Panc1 (cell line): ENCODE measurements at regions not wholly inside any gene's neighbourhood (a gene's known extent, or its start where the extent isn't known, plus 50 kb on each side); places are given as distances from the start of the nearest gene placed in this dataset.

Source experiments
- ATAC-seq: fragments of 200-7000 bp; cut with Tn5 transposase; 2 replicates; pipeline ENCODE4 v1.9.1; 2020; ENCODE audit warnings: mild to moderate bottlenecking, moderate library complexity
- BruUV-seq: library from RNA; stranded (reverse); fragments of 400-500 nt; replicated peaks from 2 replicates; lab custom pipeline; 2021; lab: Mats Ljungman, UMichigan
- CTCF ChIA-PET: fragments of 300-600 bp; sonication (Branson Sonifier 250); formaldehyde crosslinking; loops from one replicate; lab custom pipeline; 2022; ENCODE audit warnings: antibody characterized with exemption; lab: Charles Lee
- POLR2A ChIA-PET: fragments of 300-600 bp; sonication (Branson Sonifier 250); formaldehyde crosslinking; loops from one replicate; lab custom pipeline; 2022; ENCODE audit warnings: antibody characterized with exemption; lab: Charles Lee
- DNase-seq: peaks from one replicate; pipeline ENCODE4 v3.0.0-alpha.2; 2010; ENCODE audit warnings: low read depth, low spot score
- H3K27ac ChIP-seq: 2 replicates; pipeline ENCODE4 v1.5.1; 2011; ENCODE audit warnings: mild to moderate bottlenecking, low read length, inconsistent platforms
- H3K27me3 ChIP-seq: fragments of 200-500 bp; sonication (Bioruptor generic); 2 replicates; pipeline ENCODE4 v1.6.0; 2014; ENCODE audit warnings: low read length, inconsistent platforms; ENCODE audit not compliant: control insufficient read depth, insufficient read depth
- H3K36me3 ChIP-seq: fragments of 200-500 bp; sonication (Bioruptor generic); 2 replicates; pipeline ENCODE4 v1.5.1; 2014; ENCODE audit warnings: inconsistent platforms, mild to moderate bottlenecking, low read length, moderate library complexity; ENCODE audit not compliant: control insufficient read depth, insufficient read depth
- H3K4me1 ChIP-seq: 2 replicates; pipeline ENCODE4 v1.5.1; 2011; ENCODE audit warnings: inconsistent platforms, mild to moderate bottlenecking, low read length, moderate library complexity; ENCODE audit not compliant: control insufficient read depth, insufficient read depth
- H3K4me3 ChIP-seq, 2 experiments: 2 replicates each; pipeline ENCODE4 v1.5.1; 2011 to 2012; ENCODE audit warnings: low read depth in 2 of 2, low read length in 2 of 2, mild to moderate bottlenecking in 2 of 2, inconsistent platforms in 1 of 2, moderate library complexity in 1 of 2
- H3K9me3 ChIP-seq: fragments of 200-500 bp; sonication (Bioruptor generic); 2 replicates; pipeline ENCODE4 v1.5.1; 2014; ENCODE audit warnings: low read depth, mild to moderate bottlenecking, inconsistent platforms, low read length, moderate library complexity; ENCODE audit not compliant: control insufficient read depth, insufficient read depth
- CTCF ChIP-seq: fragments of 450-650 bp; IDR thresholded peaks from 2 replicates; pipeline ENCODE4 v1.5.1; 2017; ENCODE audit warnings: mild to moderate bottlenecking
- POLR2AphosphoS5 ChIP-seq: IDR thresholded peaks from 2 replicates; pipeline ENCODE4 v1.6.1; 2012; ENCODE audit warnings: mild to moderate bottlenecking, low read depth, low read length, moderate library complexity
- REST ChIP-seq, 2 experiments: IDR thresholded peaks; 2 replicates each; pipeline ENCODE4 v1.6.1; 2011 to 2012; ENCODE audit warnings: low read depth in 2 of 2, control low read depth in 1 of 2, low read length in 1 of 2, mild to moderate bottlenecking in 1 of 2, moderate library complexity in 1 of 2; ENCODE audit not compliant: insufficient read depth in 1 of 2
- SIN3A ChIP-seq: IDR thresholded peaks from 2 replicates; pipeline ENCODE4 v1.6.1; 2012; ENCODE audit warnings: low read depth, mild to moderate bottlenecking, low read length, moderate library complexity, borderline replicate concordance; ENCODE audit not compliant: insufficient read depth
- TCF7L2 ChIP-seq: IDR thresholded peaks from 2 replicates; pipeline ENCODE4 v1.6.1; 2011; ENCODE audit warnings: mild to moderate bottlenecking, low read depth, low read length, inconsistent platforms
- in situ Hi-C: cut with HindIII; loops from 2 replicates; pipeline ENCODE4 v1.10.0; 2016; ENCODE audit warnings: low sequenced_read_pairs, low pct_unique_long_range_greater_than_20kb
- intact Hi-C: fragments of 100-400 bp; cut with micrococcal nuclease; formaldehyde crosslinking; loops from one replicate; pipeline ENCODE4 v1.10.0; 2022; ENCODE audit not compliant: unreplicated experiment

- ChIA-PET CTCF (no interaction called here), POLR2A (no interaction called here)
- BruUV-seq = no TSS peak
- H3K27ac ChIP-seq = no peak overlapping the region
- no peak for TF ChIP-seq CTCF
- TF ChIP-seq REST (IDR thresholded peaks at IDR 0.05; ENCODE audit: insufficient read depth in 1 of 2, low read depth in 2 of 2, low read length in 1 of 2) = no peak
- TF ChIP-seq SIN3A = no peak
- no peak for TF ChIP-seq TCF7L2
- TF ChIP-seq POLR2AphosphoS5 = no peak
- DNase-seq = no peak
- ATAC-seq = no peak
- in situ Hi-C loops (no loop called here), intact Hi-C loops (no loop called here)
- H3K4me3 ChIP-seq = no peak overlapping the region
- no peaks in the 10 kb centered on the region for H3K9me3 ChIP-seq
- no peaks in the 10 kb centered on the region for H3K27me3 ChIP-seq
- H3K36me3 ChIP-seq = no peaks in the 10 kb centered on the region
- no peaks in the 10 kb centered on the region; the same call in 1 of the 2 replicates for H3K4me1 ChIP-seq
These were observed 100.5 kb downstream of the CGGBP1 start for GRCh38 chr3:87958289-87958688.

GRCh38 chr3:87957575-87957974 lies 101.2 kb downstream of the CGGBP1 start:
- H3K4me3 ChIP-seq = no peak overlapping the region
- ChIA-PET CTCF (no interaction called here), POLR2A (no interaction called here)
- no peaks in the 10 kb centered on the region for H3K9me3 ChIP-seq
- ATAC-seq = no peak
- no peaks in the 10 kb centered on the region; the same call in 1 of the 2 replicates for H3K4me1 ChIP-seq
- no peaks in the 10 kb centered on the region for H3K27me3 ChIP-seq
- H3K36me3 ChIP-seq = no peaks in the 10 kb centered on the region
- DNase-seq = no peak
- no peak overlapping the region for H3K27ac ChIP-seq
- in situ Hi-C loops (no loop called here), intact Hi-C loops (no loop called here)
- TF ChIP-seq REST (IDR thresholded peaks at IDR 0.05; ENCODE audit: insufficient read depth in 1 of 2, low read depth in 2 of 2, low read length in 1 of 2) (no peak), CTCF (no peak), SIN3A (no peak), POLR2AphosphoS5 (no peak), TCF7L2 (no peak)
- BruUV-seq = no TSS peak
